Activated CD4-positive, alpha-beta memory T cell treated with anti-CD3 and anti-CD28 coated beads, Interleukin-2, amount 10 ng/mL, durations not matched to agents 7 days and 5 days (primary cell): ENCODE measurements at regions not wholly inside any gene's neighbourhood (a gene's known extent, or its start where the extent isn't known, plus 50 kb on each side); places are given as distances from the start of the nearest gene placed in this dataset.
"Not testable (repeated sequence)": the region's sequence is repeated elsewhere in the genome, so short reads cannot be mapped to it uniquely, and the experiment has no call there.

Experiments used
- CTCF ChIA-PET: fragments of 350-600 bp; sonication (Branson Sonifier 250); formaldehyde crosslinking; loops from one replicate; lab custom pipeline; 2021; ENCODE audit warnings: antibody characterized with exemption, inconsistent platforms; lab: Charles Lee
- POLR2A ChIA-PET: fragments of 350-600 bp; sonication (Branson Sonifier 250); formaldehyde crosslinking; loops from one replicate; lab custom pipeline; 2021; ENCODE audit warnings: antibody characterized with exemption; lab: Charles Lee
- DNase-seq: peaks from one replicate; pipeline ENCODE4 v3.0.0-alpha.2; 2020
- H3K27ac Mint-ChIP-seq: one replicate; pipeline ENCODE4 v1.8.0; 2021; ENCODE audit warnings: mild to moderate bottlenecking, mixed read lengths
- H3K27me3 Mint-ChIP-seq: one replicate; pipeline ENCODE4 v1.8.0; 2021; ENCODE audit warnings: mixed read lengths
- H3K36me3 Mint-ChIP-seq: one replicate; pipeline ENCODE4 v1.8.0; 2021; ENCODE audit warnings: low read depth, mixed read lengths
- H3K4me1 Mint-ChIP-seq: one replicate; pipeline ENCODE4 v1.8.0; 2021; ENCODE audit warnings: mixed read lengths
- H3K4me3 Mint-ChIP-seq: one replicate; pipeline ENCODE4 v1.8.0; 2021; ENCODE audit warnings: mild to moderate bottlenecking, mixed read lengths
- H3K9me3 Mint-ChIP-seq: one replicate; pipeline ENCODE4 v1.8.0; 2021; ENCODE audit warnings: mixed read lengths

DNA sequence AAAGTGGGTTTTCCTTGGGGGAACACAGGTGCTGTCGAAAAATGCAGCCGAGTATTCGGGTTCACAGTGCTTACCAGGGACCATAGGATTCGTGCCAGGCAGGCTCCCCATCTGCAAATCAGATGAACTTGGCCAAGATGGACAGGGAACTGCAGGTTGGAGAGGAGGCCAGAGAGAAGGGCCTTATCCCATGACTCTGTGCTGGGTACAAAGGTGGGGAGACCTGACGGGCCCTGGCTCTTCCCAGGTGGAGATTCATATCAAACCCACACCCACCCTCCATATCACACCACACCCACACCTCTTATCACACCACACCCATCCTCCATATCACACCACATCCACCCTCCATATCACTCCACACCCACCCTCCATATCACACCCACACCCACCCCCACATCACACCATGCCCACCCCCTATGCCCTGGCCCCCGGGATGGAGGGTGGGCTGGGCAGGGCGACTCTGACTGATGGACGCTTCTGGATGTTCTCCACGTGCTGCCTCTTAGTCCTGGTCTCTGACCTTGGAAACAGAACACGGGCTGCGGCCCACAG lies 319.7 kb downstream of the ADGRD1 start:
- H3K9me3 Mint-ChIP-seq = no peaks in the 10 kb centered on the region
- CTCF ChIA-PET = no interaction called here
- DNase-seq = no peak
- H3K27me3 Mint-ChIP-seq = no peaks in the 10 kb centered on the region
- no peaks in the 10 kb centered on the region for H3K4me1 Mint-ChIP-seq
- H3K4me3 Mint-ChIP-seq = no peak overlapping the region
- H3K36me3 Mint-ChIP-seq = no peaks in the 10 kb centered on the region
- POLR2A ChIA-PET = no interaction called here
- no peak overlapping the region for H3K27ac Mint-ChIP-seq

DNA sequence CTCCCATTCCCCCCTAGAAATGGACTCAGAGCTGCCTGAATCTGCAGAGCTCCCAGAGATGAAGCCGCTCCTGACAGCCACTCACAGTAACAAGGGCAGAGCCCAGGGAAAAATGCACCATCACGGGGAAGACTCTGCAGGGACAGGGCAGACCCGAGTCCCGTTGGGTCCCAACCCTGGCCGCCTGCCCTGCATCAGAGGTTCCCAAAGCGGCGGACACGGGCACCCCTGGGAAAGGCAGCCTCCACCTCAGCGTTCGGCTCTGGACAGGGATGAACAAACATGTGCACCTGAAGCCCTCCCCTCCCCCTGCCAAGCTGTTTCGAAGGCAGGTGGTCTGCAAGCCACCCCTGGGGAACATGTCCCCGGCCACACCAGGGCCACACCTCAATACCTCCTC lies 320.4 kb downstream of the ADGRD1 start:
- no peaks in the 10 kb centered on the region for H3K27me3 Mint-ChIP-seq
- no peak overlapping the region for H3K4me3 Mint-ChIP-seq
- H3K36me3 Mint-ChIP-seq = no peaks in the 10 kb centered on the region
- ChIA-PET CTCF (no interaction called here), POLR2A (no interaction called here)
- H3K9me3 Mint-ChIP-seq = no peaks in the 10 kb centered on the region
- H3K27ac Mint-ChIP-seq = no peak overlapping the region
- DNase-seq = no peak
- no peaks in the 10 kb centered on the region for H3K4me1 Mint-ChIP-seq

DNA sequence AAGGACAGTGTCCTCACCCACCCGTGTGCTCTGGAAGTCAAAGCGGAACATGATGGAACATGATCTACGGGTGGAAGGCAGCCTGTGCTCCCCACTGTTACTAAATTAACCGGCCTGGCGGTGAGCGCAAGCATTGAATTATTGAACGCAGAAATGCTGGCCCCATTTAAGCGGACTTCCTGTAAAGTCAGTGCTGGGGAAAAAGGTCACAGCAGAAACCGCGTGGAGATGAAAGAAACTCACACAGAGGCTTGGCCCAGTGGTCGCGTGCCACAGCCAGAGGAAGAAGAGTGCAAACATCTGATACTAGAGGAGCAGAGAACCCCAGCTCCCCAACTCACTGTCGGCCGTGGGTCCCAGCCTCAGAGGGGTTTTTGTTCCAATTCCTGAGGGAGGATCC lies 321.2 kb downstream of the ADGRD1 start:
- no peaks in the 10 kb centered on the region for H3K27me3 Mint-ChIP-seq
- ChIA-PET POLR2A (no interaction called here), CTCF (no interaction called here)
- H3K4me1 Mint-ChIP-seq = no peaks in the 10 kb centered on the region
- no peaks in the 10 kb centered on the region for H3K36me3 Mint-ChIP-seq
- no peak for DNase-seq
- H3K4me3 Mint-ChIP-seq = no peak overlapping the region
- no peak overlapping the region for H3K27ac Mint-ChIP-seq
- no peaks in the 10 kb centered on the region for H3K9me3 Mint-ChIP-seq

DNA sequence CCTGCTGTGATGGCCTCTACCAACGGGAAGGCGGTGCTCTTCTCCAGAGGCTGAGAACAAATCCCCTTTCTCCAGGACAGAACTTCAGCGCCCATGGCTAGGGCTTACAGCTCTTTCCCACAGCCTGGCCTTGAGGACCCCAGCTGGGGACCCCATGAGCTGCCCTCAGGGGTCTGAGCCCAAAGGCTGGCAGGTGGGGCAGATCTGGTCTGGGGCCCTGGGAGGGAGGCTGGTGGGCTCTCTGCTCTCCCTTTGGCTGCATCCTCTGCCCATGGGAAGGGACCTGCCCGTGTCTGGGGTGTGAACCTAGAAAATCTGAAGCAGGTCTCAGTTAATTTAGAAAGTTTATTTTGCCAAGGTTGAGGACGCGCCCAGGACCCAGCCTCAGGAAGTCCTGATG lies 322.1 kb downstream of the ADGRD1 start:
- Mint-ChIP-seq H3K4me1 (no peaks in the 10 kb centered on the region), H3K9me3 (no peaks in the 10 kb centered on the region), H3K27me3 (no peaks in the 10 kb centered on the region), H3K27ac (no peak overlapping the region), H3K4me3 (no peak overlapping the region), H3K36me3 (no peaks in the 10 kb centered on the region)
- ChIA-PET CTCF (no interaction called here), POLR2A (no interaction called here)
- no peak for DNase-seq

DNA sequence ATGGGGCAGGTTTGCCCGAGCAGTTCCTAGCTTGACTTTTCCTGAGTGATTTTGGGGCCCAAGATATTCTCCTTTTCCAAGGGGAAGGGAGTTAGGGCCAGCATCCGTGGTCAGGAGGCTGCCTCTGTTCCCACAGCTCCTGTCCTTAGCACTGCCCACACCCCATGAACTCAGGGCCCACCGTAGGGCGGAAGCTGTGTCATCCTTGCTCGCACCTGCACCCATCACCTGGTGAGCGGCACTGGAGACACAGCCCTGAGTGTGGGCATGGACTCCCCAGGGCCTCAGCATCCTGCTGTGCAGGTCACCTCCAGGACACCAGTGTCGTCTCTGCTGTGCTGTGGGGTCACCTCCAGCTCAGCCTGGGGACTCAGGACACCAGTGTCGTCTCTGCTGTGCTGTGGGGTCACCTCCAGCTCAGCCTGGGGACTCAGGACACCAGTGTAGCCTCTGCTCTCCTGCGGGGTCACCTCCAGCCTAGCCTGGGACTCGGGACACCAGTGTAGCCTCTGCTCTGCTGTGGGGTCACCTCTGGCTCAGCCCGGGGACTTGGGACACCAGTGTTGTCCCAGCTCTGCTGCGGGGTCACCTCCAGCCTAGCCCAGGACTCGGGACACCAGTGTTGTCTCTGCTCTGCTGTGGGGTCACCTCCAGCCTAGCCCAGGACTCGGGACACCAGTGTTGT lies 322.9 kb downstream of the ADGRD1 start:
- no peaks in the 10 kb centered on the region for H3K4me1 Mint-ChIP-seq
- H3K36me3 Mint-ChIP-seq = no peaks in the 10 kb centered on the region
- ChIA-PET POLR2A (no interaction called here), CTCF (no interaction called here)
- H3K27me3 Mint-ChIP-seq = no peaks in the 10 kb centered on the region
- no peak overlapping the region for H3K4me3 Mint-ChIP-seq
- H3K27ac Mint-ChIP-seq = no peak overlapping the region
- no peak for DNase-seq
- H3K9me3 Mint-ChIP-seq = no peaks in the 10 kb centered on the region

DNA sequence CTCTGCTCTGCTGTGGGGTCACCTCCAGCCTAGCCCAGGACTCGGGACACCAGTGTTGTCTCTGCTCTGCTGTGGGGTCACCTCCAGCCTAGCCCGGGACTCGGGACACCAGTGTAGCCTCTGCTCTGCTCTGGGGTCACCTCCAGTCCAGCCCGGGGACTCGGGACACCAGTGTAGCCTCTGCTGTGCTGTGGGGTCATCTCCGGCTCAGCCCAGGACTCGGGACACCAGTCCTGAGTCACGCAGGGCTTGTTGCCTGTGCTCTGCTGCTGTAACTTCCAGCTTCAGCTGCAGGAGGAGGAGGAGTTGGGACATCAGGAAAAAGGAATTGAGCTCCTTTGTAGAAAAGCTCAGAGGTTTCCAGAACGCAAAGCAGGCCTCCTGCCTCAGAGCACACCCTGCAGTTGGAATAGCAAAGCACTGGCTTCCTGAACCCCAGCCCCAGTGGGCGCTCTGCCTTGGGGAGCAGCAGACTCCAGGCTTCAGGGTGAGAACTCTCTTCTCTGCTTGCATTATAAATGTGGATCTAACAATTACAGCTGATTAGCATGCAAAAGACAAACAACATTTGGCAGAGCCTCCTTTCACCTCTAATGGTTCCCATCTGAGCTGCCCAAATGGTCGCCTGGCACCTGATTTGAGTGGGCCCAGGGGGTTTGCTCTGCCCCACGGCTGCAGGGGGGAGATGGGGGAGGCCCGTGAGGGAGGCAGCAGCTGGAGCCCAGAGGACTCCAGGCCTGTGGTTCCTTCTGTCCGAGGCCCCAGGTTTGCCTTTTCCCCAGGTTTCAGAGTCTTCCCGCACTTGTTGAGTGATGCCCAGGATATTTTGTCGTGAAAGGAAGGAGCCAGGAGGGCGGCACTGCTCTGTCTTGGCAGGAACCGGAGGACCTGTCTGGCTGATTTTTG lies 323.7 kb downstream of the ADGRD1 start:
- H3K4me1 Mint-ChIP-seq, CTCF ChIA-PET, H3K9me3 Mint-ChIP-seq, H3K36me3 Mint-ChIP-seq, DNase-seq, H3K27ac Mint-ChIP-seq, H3K4me3 Mint-ChIP-seq, H3K27me3 Mint-ChIP-seq, POLR2A ChIA-PET: not testable (repeated sequence)

DNA sequence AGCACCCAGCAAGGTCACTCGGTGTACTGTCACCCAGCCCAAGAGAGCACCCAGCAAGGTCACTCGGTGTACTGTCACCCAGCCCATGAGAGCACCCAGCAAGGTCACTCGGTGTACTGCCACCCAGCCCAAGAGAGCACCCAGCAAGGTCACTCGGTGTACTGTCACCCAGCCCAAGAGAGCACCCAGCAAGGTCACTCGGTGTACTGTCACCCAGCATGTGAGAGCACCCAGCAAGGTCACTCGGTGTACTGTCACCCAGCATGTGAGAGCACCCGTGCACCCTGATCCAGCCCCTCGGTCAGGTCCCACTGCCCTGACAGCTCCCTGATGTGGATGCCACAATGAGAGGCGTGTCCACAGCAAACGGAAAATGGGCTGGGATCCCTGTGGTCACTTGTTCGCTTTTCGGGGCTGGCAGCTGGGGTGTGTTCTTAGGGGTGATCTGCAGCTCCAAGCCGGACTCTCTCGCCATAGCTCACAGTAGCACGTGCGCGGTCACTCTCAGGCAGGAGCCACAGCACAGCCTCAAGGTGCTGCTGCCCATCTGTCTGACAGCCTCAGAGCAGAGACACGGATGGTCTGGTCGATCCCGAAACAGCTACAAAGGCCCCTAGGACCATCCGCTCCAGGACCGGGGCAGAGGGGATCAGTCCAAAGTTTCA lies 324.9 kb downstream of the ADGRD1 start:
- H3K9me3 Mint-ChIP-seq, CTCF ChIA-PET, H3K27ac Mint-ChIP-seq, POLR2A ChIA-PET, H3K27me3 Mint-ChIP-seq, H3K4me3 Mint-ChIP-seq, H3K4me1 Mint-ChIP-seq, H3K36me3 Mint-ChIP-seq, DNase-seq: not testable (repeated sequence)

DNA sequence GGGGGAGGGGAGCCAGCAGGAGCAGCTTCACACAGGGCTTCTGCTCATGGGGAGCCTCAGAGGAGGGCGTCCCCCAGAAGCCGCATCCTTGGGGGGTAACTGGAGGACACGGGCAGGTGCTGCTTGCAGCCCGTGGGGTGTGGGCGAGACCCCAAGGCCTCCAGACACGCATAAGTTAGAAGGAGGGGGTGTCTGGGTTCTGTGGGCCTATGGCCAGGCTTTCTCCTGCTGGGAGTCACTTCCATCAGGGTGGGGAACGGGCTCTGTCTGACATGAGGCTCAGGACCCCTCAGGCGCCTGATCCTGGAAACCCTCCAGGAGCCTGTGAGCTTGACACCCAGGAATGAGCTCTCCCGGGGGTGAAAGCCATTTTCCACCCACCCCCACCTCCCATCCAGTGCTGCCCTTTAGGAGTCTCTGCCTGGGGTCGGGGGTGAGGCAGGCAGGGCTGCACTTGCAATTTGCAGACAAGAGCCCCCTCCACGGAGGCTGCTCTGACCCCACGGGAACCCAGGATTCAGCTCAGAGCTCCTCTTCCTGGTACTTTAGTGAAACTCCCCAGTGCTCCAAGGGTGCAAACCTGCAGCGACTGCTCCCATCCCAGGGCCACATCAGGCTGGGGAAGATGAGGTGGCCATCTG lies 325.7 kb downstream of the ADGRD1 start:
- no peaks in the 10 kb centered on the region for H3K36me3 Mint-ChIP-seq
- CTCF ChIA-PET = no interaction called here

DNA sequence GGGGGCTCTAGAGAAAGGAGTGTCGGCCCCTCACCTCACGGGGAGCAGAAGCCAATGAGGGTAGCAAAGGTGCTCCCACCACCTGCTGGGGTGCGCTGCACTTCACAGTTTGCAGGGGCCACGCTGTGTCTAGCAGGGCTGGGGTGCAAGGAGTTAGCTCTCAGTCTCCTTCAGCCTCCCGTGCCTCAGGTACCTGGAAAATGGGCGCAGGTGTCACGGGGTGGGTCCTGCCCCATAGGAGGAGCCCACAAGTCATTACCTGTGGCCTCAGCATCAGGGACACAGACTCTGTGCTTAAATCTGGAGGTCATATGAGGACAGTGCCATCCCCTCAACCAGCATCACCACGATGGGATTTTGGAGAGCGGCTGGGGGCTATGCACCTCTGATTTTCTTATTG lies 326.7 kb downstream of the ADGRD1 start:
- H3K4me3 Mint-ChIP-seq = no peak overlapping the region
- no peaks in the 10 kb centered on the region for H3K4me1 Mint-ChIP-seq
- H3K9me3 Mint-ChIP-seq = no peaks in the 10 kb centered on the region
- no peak for DNase-seq
- H3K27ac Mint-ChIP-seq = no peak overlapping the region
- ChIA-PET CTCF (no interaction called here), POLR2A (no interaction called here)
- no peaks in the 10 kb centered on the region for H3K36me3 Mint-ChIP-seq
- no peaks in the 10 kb centered on the region for H3K27me3 Mint-ChIP-seq

More for the DNA sequence above, 325.7 kb downstream of the ADGRD1 start:
- H3K4me1 Mint-ChIP-seq = no peaks in the 10 kb centered on the region
- no peak overlapping the region for H3K4me3 Mint-ChIP-seq
- H3K9me3 Mint-ChIP-seq = no peaks in the 10 kb centered on the region
- POLR2A ChIA-PET = no interaction called here
- no peaks in the 10 kb centered on the region for H3K27me3 Mint-ChIP-seq
- no peak overlapping the region for H3K27ac Mint-ChIP-seq
- no peak for DNase-seq

DNA sequence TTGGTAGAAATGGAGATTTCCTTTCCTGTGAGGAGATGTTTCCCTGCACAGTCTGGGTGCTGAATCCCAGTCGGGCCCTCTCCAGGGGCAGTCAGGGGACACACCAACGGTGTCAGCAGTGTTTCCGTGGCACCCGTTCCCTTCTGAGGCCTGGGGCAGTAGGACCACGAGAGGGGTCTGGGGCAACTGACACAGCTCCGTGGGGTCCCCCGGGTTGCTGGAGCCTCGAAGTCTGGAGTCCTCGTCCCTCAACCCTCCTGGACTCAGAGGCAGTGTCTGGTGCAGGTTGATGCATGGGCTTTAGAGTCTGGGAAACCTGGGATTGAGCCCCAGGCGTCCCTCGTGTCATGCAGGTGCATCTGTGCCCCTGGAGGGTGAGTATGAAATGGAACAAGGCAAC lies 327.3 kb downstream of the ADGRD1 start:
- no peak overlapping the region for H3K27ac Mint-ChIP-seq
- POLR2A ChIA-PET = no interaction called here
- no peaks in the 10 kb centered on the region for H3K9me3 Mint-ChIP-seq
- no peak for DNase-seq
- H3K4me1 Mint-ChIP-seq = no peaks in the 10 kb centered on the region
- CTCF ChIA-PET = no interaction called here
- no peaks in the 10 kb centered on the region for H3K27me3 Mint-ChIP-seq
- H3K36me3 Mint-ChIP-seq = no peaks in the 10 kb centered on the region
- no peak overlapping the region for H3K4me3 Mint-ChIP-seq

DNA sequence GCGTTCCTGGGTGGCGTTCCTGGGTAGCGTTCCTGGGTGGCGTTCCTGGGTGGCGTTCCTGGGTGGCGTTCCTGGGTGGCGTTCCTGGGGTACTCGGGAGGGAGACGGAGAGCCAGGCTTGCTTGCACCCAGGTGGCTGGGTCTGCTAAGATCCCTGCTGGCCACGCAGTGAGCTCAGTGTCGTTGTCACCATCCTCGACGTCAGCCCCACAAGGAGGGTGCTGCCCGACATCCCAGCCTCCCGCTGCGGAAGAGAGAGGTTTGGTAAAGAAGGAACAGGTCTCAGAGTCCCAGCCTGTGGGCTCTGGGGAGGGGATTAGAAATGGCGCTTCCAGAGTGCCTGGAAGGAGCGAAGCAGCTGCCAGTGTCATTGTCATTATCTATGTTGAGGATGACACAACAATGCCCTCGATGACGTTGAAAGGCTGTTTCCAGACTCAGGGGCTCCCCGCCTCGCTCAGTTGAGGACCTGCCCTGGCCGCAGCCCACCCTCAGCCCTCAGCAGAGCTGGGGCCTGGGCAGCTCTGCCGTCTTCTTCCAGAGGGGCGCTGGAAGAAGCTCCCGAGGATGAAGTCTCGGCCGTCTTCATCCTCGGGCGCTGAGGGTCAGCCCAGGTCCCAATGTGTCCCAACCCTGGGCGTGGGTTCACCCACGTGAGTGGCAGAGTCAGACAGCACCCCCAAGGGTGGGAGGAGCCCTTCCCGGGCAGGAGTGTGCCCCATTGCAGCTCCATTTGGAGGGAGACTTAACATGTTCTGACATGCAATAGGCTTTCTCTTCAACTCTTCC lies 328.8 kb downstream of the ADGRD1 start:
- CTCF ChIA-PET = no interaction called here
- no peaks in the 10 kb centered on the region for H3K4me1 Mint-ChIP-seq
- DNase-seq = no peak
- no peaks in the 10 kb centered on the region for H3K9me3 Mint-ChIP-seq
- POLR2A ChIA-PET = no interaction called here
- no peaks in the 10 kb centered on the region for H3K27me3 Mint-ChIP-seq
- H3K4me3 Mint-ChIP-seq = no peak overlapping the region
- H3K27ac Mint-ChIP-seq = no peak overlapping the region
- H3K36me3 Mint-ChIP-seq = no peaks in the 10 kb centered on the region

DNA sequence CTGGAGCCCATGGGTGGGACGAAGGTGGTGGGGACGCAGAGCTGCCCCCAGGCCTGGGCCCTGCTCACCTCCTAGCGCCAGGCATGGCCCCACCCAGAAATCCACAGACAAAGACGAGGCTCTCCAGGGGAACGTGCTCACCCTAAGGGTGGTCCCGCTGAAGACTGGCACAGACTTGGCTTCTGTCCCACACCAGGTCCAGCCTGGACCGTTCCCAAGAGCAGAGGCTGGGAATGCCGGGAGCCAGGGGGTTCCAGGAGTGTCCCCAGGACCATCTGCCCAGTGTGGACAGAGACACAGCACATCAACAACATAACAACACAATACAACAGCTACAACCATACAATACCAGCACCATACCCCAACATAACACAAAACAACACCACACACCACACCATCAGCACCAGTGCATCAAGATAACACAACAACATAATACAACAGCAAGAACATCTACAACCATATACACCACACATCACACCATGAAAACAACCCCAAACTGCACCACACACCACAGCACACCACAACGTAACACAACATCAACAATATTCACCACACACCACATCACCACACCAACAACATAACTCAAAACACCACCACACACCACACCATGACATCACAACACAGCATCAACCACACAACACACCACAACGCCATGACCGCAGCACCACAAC lies 329.6 kb downstream of the ADGRD1 start:
- H3K27ac Mint-ChIP-seq = peak overlapping the region; percentile 5
- no peaks in the 10 kb centered on the region for H3K27me3 Mint-ChIP-seq
- ChIA-PET CTCF (no interaction called here), POLR2A (no interaction called here)
- no peak for DNase-seq
- no peaks in the 10 kb centered on the region for H3K4me1 Mint-ChIP-seq
- H3K9me3 Mint-ChIP-seq = no peaks in the 10 kb centered on the region
- H3K4me3 Mint-ChIP-seq = no peak overlapping the region
- H3K36me3 Mint-ChIP-seq = no peaks in the 10 kb centered on the region
